ENCODE measurements at regions not wholly inside any gene's neighbourhood (a gene's known extent, or its start where the extent isn't known, plus 50 kb on each side); places are given as distances from the start of the nearest gene placed in this dataset.

DNA sequence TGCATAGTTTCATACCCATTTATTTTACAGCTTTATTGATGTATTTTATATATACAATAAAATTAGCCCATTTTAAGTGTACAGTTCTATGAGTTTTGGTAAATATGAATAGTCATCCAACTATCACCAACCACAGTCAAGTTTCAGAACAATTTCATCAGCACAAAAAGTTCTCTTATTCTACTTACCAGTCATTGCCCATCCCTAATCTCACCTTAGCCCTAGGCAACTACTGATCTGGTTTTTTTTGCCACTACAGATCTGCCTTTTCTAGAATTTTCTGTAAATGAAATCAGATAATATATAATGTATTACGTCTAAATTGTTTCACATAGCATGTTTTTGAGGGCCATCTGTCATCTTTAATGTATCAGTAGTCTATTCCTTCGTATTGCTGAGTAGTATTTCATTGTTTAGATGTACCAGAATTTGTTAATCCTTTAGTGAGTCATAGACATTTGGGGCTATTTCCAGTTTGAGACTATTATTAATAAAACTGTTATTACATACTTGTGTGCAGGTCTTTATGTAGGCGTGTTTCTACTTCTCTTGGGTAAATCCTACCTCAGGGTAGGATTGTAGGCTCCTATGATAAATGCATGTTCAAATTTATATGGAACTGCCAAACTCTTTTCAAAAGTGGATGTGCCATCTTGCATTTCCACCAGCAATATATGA, 198.5 kb upstream of the ADAMTSL1 start:
- H2BK20ac ChIP-seq (ENCODE audit: low read depth, low read length), result no peak overlapping the region
- no peak for DNase-seq
- H2AK9ac ChIP-seq (replicated peaks; ENCODE audit: low read depth, low read length, poor library complexity), result no peak overlapping the region
- ChIA-PET POLR2A (ENCODE audit: unreplicated experiment) (no interaction called here), CTCF (no interaction called here)
- H3K27ac ChIP-seq (ENCODE audit: insufficient read depth, low read length), result no peak overlapping the region
- H3K27me3 ChIP-seq (ENCODE audit: control insufficient read depth, insufficient read depth, low read length), result no peaks in the 10 kb centered on the region
- H3K4me1 ChIP-seq (ENCODE audit: control insufficient read depth, insufficient read depth, low read length), result no peaks in the 10 kb centered on the region
- no peak overlapping the region for H2BK5ac ChIP-seq (ENCODE audit: low read depth, low read length, poor library complexity, severe bottlenecking)
- no peak overlapping the region for H3K4me3 ChIP-seq (ENCODE audit: insufficient read depth, low read depth, low read length)
- BruUV-seq (replicated peaks), result no TSS peak
- no peaks in the 10 kb centered on the region; the same call in 1 of the 2 replicates for H3K9me3 ChIP-seq (ENCODE audit: control insufficient read depth, insufficient read depth, low read length)
- no peak overlapping the region for H4K5ac ChIP-seq (ENCODE audit: low read depth, low read length)
- no peak overlapping the region for H2AK5ac ChIP-seq (ENCODE audit: low read depth, low read length)
- no peaks in the 10 kb centered on the region for H3K36me3 ChIP-seq (ENCODE audit: control insufficient read depth, insufficient read depth, low read length)
- WGBS, 2 experiments (ENCODE audit: extremely low coverage in 2 of 2, insufficient read length in 1 of 2), result no CpG with 5 or more reads among the region's 3 CpGs
- no peak overlapping the region for H3K18ac ChIP-seq (ENCODE audit: low read depth, low read length)
- H4K8ac ChIP-seq (ENCODE audit: low read depth in 2 of 2, low read length in 2 of 2), result no peak overlapping the region
- no peak overlapping the region for H3K56ac ChIP-seq (ENCODE audit: extremely low read depth, insufficient read depth, low read length)
- no peaks in the 10 kb centered on the region for H4K20me1 ChIP-seq (ENCODE audit: insufficient read depth, low read length)
- dilution Hi-C loops (cut with HindIII; ENCODE audit: low sequenced_read_pairs, unreplicated experiment), result no loop called here
- no peak for ATAC-seq (ENCODE audit: low read depth)
- TF ChIP-seq MXI1 (IDR thresholded peaks at IDR 0.05; ENCODE audit: borderline replicate concordance, low read depth, low read length) (no peak), SMC3 (IDR thresholded peaks at IDR 0.05; ENCODE audit: low read depth, low read length) (no peak), BHLHE40 (IDR thresholded peaks at IDR 0.05; ENCODE audit: low read depth, low read length) (no peak), RCOR1 (IDR thresholded peaks at IDR 0.05; ENCODE audit: insufficient replicate concordance, low read length) (no peak), NFE2L2 (IDR thresholded peaks at IDR 0.05; ENCODE audit: low read depth, low read length) (no peak), POLR2A (IDR thresholded peaks at IDR 0.05; ENCODE audit: low read depth, low read length) (no peak)
- TF ChIP-seq, protein P1, sequence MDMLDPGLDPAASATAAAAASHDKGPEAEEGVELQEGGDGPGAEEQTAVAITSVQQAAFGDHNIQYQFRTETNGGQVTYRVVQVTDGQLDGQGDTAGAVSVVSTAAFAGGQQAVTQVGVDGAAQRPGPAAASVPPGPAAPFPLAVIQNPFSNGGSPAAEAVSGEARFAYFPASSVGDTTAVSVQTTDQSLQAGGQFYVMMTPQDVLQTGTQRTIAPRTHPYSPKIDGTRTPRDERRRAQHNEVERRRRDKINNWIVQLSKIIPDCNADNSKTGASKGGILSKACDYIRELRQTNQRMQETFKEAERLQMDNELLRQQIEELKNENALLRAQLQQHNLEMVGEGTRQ (IDR thresholded peaks at IDR 0.05; ENCODE audit: low read depth, low read length), result no peak
- TF ChIP-seq, protein P2, sequence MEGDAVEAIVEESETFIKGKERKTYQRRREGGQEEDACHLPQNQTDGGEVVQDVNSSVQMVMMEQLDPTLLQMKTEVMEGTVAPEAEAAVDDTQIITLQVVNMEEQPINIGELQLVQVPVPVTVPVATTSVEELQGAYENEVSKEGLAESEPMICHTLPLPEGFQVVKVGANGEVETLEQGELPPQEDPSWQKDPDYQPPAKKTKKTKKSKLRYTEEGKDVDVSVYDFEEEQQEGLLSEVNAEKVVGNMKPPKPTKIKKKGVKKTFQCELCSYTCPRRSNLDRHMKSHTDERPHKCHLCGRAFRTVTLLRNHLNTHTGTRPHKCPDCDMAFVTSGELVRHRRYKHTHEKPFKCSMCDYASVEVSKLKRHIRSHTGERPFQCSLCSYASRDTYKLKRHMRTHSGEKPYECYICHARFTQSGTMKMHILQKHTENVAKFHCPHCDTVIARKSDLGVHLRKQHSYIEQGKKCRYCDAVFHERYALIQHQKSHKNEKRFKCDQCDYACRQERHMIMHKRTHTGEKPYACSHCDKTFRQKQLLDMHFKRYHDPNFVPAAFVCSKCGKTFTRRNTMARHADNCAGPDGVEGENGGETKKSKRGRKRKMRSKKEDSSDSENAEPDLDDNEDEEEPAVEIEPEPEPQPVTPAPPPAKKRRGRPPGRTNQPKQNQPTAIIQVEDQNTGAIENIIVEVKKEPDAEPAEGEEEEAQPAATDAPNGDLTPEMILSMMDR (conservative IDR thresholded peaks at IDR 0.05; ENCODE audit: low read depth, low read length), result no peak
- H2BK120ac ChIP-seq (ENCODE audit: low read depth, low read length), result no peak overlapping the region
- H3K4ac ChIP-seq (ENCODE audit: low read depth, low read length), result no peak overlapping the region
- in situ Hi-C loops (cut with MboI; ENCODE audit: low sequenced_read_pairs), result no loop called here
- no peak overlapping the region for H4K91ac ChIP-seq (ENCODE audit: insufficient read depth, low read depth, low read length)
- H3K14ac ChIP-seq (replicated peaks; ENCODE audit: low read depth, low read length), result no peak overlapping the region
- H3K9ac ChIP-seq (ENCODE audit: low read depth, low read length), result no peak overlapping the region
- intact Hi-C loops (cut with micrococcal nuclease), result no loop called here
- H3K9me1 ChIP-seq (ENCODE audit: insufficient read depth, low read length), result no peaks in the 10 kb centered on the region
- no peak overlapping the region for H2BK15ac ChIP-seq (ENCODE audit: low read depth, low read length)
- H2AFZ ChIP-seq (replicated peaks; ENCODE audit: low read length, poor library complexity), result no peak overlapping the region
- H3K79me1 ChIP-seq (ENCODE audit: low read depth in 1 of 2, low read length in 2 of 2), result no peaks in the 10 kb centered on the region
- H3K23ac ChIP-seq (ENCODE audit: low read depth, low read length), result no peak overlapping the region
- H3K4me2 ChIP-seq (ENCODE audit: low read depth, low read length), result no peak overlapping the region
